ENCODE measurements at regions not wholly inside any gene's neighbourhood (a gene's known extent, or its start where the extent isn't known, plus 50 kb on each side); places are given as distances from the start of the nearest gene placed in this dataset.
"Not testable (repeated sequence)": the region's sequence is repeated elsewhere in the genome, so short reads cannot be mapped to it uniquely, and the experiment has no call there.

- DNase-seq = no peak
These were observed 718.2 kb upstream of the PCDH15 start for GRCh38 chr10:55519264-55519663.

- DNase-seq = not testable (repeated sequence)
These were observed 717.4 kb upstream of the PCDH15 start for GRCh38 chr10:55518416-55518815.

GRCh38 chr10:55509168-55509567 is 708.1 kb upstream of the PCDH15 start:
- DNase-seq = no peak

GRCh38 chr10:55500931-55501559 is 700.0 kb upstream of the PCDH15 start:
- DNase-seq = no peak

- no peak for DNase-seq
These were observed 697.0 kb upstream of the PCDH15 start for GRCh38 chr10:55497893-55498499.

GRCh38 chr10:55495555-55495954 is 694.5 kb upstream of the PCDH15 start:
- DNase-seq = no peak

GRCh38 chr10:55491712-55492111 is 690.7 kb upstream of the PCDH15 start:
- no peak for DNase-seq

- DNase-seq = no peak
These were observed 684.8 kb upstream of the PCDH15 start for GRCh38 chr10:55485827-55486226.

- no peak for DNase-seq
These were observed 675.1 kb upstream of the PCDH15 start for GRCh38 chr10:55476129-55476528.

- DNase-seq = no peak
These were observed 673.2 kb upstream of the PCDH15 start for GRCh38 chr10:55474258-55474657.

- no peak for DNase-seq
These were observed 669.8 kb upstream of the PCDH15 start for GRCh38 chr10:55470840-55471239.

GRCh38 chr10:55466806-55467504 is 665.9 kb upstream of the PCDH15 start:
- no peak for DNase-seq

GRCh38 chr10:55464083-55464482 is 663.1 kb upstream of the PCDH15 start:
- DNase-seq = no peak

GRCh38 chr10:55460008-55460407 is 659.0 kb upstream of the PCDH15 start:
- DNase-seq = no peak

- no peak for DNase-seq
These were observed 649.0 kb upstream of the PCDH15 start for GRCh38 chr10:55449981-55450380.

GRCh38 chr10:55446441-55447002 is 645.5 kb upstream of the PCDH15 start:
- DNase-seq = no peak

- DNase-seq = no peak
These were observed 640.7 kb upstream of the PCDH15 start for GRCh38 chr10:55441777-55442176.

GRCh38 chr10:55426138-55426537 is 625.1 kb upstream of the PCDH15 start:
- no peak for DNase-seq

GRCh38 chr10:55410415-55410885 is 609.4 kb upstream of the PCDH15 start:
- peak in 56 of 58 donors; percentile 2 to 86 (median 43) for DNase-seq

GRCh38 chr10:55404094-55404493 is 603.1 kb upstream of the PCDH15 start:
- DNase-seq = no peak

GRCh38 chr10:55400075-55400849 is 599.2 kb upstream of the PCDH15 start:
- no peak for DNase-seq

- no peak for DNase-seq
These were observed 597.5 kb upstream of the PCDH15 start for GRCh38 chr10:55398497-55398882.

All from anterior cingulate cortex (tissue), 58 donors.